Activated CD8-positive, alpha-beta T cell treated with anti-CD3 and anti-CD28 coated beads for 36 hours (primary cell): ENCODE measurements at regions not wholly inside any gene's neighbourhood (a gene's known extent, or its start where the extent isn't known, plus 50 kb on each side); places are given as distances from the start of the nearest gene placed in this dataset.

Experiments
- ATAC-seq: fragments of 200-7000 bp; cut with Tn5 transposase; one replicate; pipeline ENCODE4 v1.10.0; 2021; ENCODE audit warnings: mild to moderate bottlenecking, moderate library complexity
- CTCF ChIA-PET: fragments of 350-600 bp; sonication (Branson Sonifier 250); formaldehyde crosslinking; loops from one replicate; lab custom pipeline; 2021; ENCODE audit warnings: antibody characterized with exemption; lab: Charles Lee
- POLR2A ChIA-PET: fragments of 350-600 bp; sonication (Branson Sonifier 250); formaldehyde crosslinking; loops from one replicate; lab custom pipeline; 2021; ENCODE audit warnings: antibody characterized with exemption; lab: Charles Lee
- DNase-seq: peaks from one replicate; pipeline ENCODE4 v3.0.0-alpha.2; 2020
- H3K27ac Mint-ChIP-seq: one replicate; pipeline ENCODE4 v1.8.0; 2021; ENCODE audit warnings: mild to moderate bottlenecking, mixed read lengths
- H3K27me3 Mint-ChIP-seq: one replicate; pipeline ENCODE4 v1.8.0; 2021; ENCODE audit warnings: mixed read lengths
- H3K36me3 Mint-ChIP-seq: one replicate; pipeline ENCODE4 v1.8.0; 2021; ENCODE audit warnings: low read depth, mixed read lengths
- H3K4me1 Mint-ChIP-seq: one replicate; pipeline ENCODE4 v1.8.0; 2021; ENCODE audit warnings: low read depth, mixed read lengths
- H3K4me3 Mint-ChIP-seq: one replicate; pipeline ENCODE4 v1.8.0; 2021; ENCODE audit warnings: mild to moderate bottlenecking, moderate library complexity, mixed read lengths
- H3K9me3 Mint-ChIP-seq: one replicate; pipeline ENCODE4 v1.8.0; 2021; ENCODE audit warnings: mixed read lengths
- intact Hi-C: fragments of 100-400 bp; cut with micrococcal nuclease; formaldehyde crosslinking; loops from one replicate; pipeline ENCODE4 v1.10.0; 2022
- TF ChIP-seq, protein P1 (sequence below): fragments of 200-600 bp; IDR thresholded peaks from one replicate; pipeline ENCODE4 v1.8.0; 2022; ENCODE audit warnings: antibody characterized with exemption, mild to moderate bottlenecking

DNA sequence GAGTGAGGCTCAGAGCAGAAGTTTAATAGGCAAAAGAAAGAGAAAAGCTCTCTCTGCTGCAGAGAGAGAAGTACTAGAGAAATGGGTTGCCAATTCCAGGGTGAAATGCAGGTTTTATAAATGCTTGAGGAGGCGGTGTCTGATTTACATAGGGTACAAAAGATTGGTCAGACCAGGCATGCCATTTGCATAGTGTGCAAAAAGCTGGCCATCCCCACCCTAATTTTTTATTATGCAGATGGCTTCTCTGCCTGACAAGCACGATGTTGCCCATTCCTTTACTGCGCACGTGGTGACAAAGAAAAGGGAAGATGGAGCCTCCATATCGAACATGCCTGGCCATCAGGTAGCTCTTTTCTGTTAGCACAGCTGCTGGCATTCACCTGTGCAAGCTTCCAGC, 209.3 kb upstream of the PPFIA2 start:
- ChIA-PET POLR2A (no interaction called here), CTCF (no interaction called here)
- no peaks in the 10 kb centered on the region for H3K27me3 Mint-ChIP-seq
- H3K9me3 Mint-ChIP-seq, result no peaks in the 10 kb centered on the region
- H3K27ac Mint-ChIP-seq, result no peak overlapping the region
- intact Hi-C loops, result no loop called here
- H3K4me1 Mint-ChIP-seq, result no peaks in the 10 kb centered on the region
- no peak for ATAC-seq
- no peak for DNase-seq
- no peaks in the 10 kb centered on the region for H3K36me3 Mint-ChIP-seq
- TF ChIP-seq, protein P1, sequence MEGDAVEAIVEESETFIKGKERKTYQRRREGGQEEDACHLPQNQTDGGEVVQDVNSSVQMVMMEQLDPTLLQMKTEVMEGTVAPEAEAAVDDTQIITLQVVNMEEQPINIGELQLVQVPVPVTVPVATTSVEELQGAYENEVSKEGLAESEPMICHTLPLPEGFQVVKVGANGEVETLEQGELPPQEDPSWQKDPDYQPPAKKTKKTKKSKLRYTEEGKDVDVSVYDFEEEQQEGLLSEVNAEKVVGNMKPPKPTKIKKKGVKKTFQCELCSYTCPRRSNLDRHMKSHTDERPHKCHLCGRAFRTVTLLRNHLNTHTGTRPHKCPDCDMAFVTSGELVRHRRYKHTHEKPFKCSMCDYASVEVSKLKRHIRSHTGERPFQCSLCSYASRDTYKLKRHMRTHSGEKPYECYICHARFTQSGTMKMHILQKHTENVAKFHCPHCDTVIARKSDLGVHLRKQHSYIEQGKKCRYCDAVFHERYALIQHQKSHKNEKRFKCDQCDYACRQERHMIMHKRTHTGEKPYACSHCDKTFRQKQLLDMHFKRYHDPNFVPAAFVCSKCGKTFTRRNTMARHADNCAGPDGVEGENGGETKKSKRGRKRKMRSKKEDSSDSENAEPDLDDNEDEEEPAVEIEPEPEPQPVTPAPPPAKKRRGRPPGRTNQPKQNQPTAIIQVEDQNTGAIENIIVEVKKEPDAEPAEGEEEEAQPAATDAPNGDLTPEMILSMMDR, result no peak
- H3K4me3 Mint-ChIP-seq, result no peak overlapping the region

- Mint-ChIP-seq H3K27me3 (no peaks in the 10 kb centered on the region), H3K36me3 (no peaks in the 10 kb centered on the region), H3K27ac (no peak overlapping the region), H3K4me3 (no peak overlapping the region), H3K9me3 (no peaks in the 10 kb centered on the region), H3K4me1 (no peaks in the 10 kb centered on the region)
- TF ChIP-seq, protein P1, result no peak
- ATAC-seq (no peak), DNase-seq (no peak)
- CTCF ChIA-PET, result no interaction called here
- intact Hi-C loops, result no loop called here
- POLR2A ChIA-PET, result no interaction called here
These were observed 204.5 kb upstream of the PPFIA2 start for GRCh38 chr12:81963636-81964035.

DNA sequence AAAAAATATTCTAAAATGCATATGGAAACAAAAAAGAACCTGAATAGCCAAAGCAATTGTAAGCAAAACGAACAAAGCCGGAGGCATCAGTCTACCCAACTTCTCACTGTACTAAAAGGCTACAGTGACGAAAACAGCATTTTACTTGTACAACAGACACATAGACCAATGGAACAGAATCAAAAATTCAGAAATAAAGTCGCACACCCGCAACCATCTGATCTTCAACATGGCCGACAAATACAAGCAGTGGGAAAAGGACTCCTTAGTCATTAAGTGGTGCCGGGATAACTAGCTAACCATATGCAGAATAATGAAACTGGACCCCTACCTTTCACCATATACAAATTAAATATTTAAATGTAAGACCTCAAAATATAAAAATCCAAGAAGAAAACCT, 203.9 kb upstream of the PPFIA2 start:
- Mint-ChIP-seq H3K27ac (no peak overlapping the region), H3K4me1 (no peaks in the 10 kb centered on the region), H3K36me3 (no peaks in the 10 kb centered on the region), H3K9me3 (no peaks in the 10 kb centered on the region), H3K27me3 (no peaks in the 10 kb centered on the region), H3K4me3 (no peak overlapping the region)
- POLR2A ChIA-PET, result no interaction called here
- ATAC-seq (no peak), DNase-seq (no peak)
- CTCF ChIA-PET, result interaction anchor here (1.1 to 1.4 kb wide), 2 partner anchors 30 to 81 kb away, joined by 3 to 6 read pairs; no protein-coding TSS in a partner anchor
- TF ChIP-seq, protein P1, result no peak
- intact Hi-C loops, result no loop called here

GRCh38 chr12:81962126-81962856, 203.1 kb upstream of the PPFIA2 start:
- Mint-ChIP-seq H3K36me3 (no peaks in the 10 kb centered on the region), H3K4me3 (no peak overlapping the region), H3K27me3 (no peaks in the 10 kb centered on the region), H3K27ac (no peak overlapping the region), H3K4me1 (no peaks in the 10 kb centered on the region), H3K9me3 (no peaks in the 10 kb centered on the region)
- ChIA-PET POLR2A (no interaction called here), CTCF (interaction anchor here (1.1 to 1.4 kb wide), 2 partner anchors 30 to 80 kb away, joined by 3 to 6 read pairs; no protein-coding TSS in a partner anchor)
- DNase-seq, result no peak
- ATAC-seq, result no peak
- intact Hi-C loops, result no loop called here
- TF ChIP-seq, protein P1, result no peak

DNA sequence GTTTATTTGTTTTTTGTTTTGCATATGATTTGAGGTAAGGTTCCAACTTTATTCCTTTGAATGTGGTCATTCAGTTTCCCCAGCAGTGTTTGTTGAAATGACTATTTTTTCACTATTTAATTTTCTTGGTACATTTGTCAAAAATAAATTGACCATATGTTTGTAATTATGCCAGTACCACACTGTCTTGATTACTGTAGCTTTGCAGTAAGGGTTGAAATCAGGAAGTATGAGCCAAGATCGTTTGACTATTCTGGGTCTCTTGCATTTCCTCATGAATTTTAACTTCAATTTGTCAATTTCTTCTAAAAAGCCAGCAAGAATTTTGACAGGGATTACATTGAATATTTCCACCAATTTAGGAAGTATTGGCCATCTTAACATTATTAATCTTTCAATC, 199.3 kb upstream of the PPFIA2 start:
- intact Hi-C loops, result no loop called here
- DNase-seq (no peak), ATAC-seq (no peak)
- TF ChIP-seq, protein P1, result no peak
- ChIA-PET POLR2A (no interaction called here), CTCF (no interaction called here)
- Mint-ChIP-seq H3K27ac (no peak overlapping the region), H3K36me3 (no peaks in the 10 kb centered on the region), H3K4me1 (peaks cover 13% of the 10 kb centered on the region), H3K9me3 (no peaks in the 10 kb centered on the region), H3K27me3 (no peaks in the 10 kb centered on the region), H3K4me3 (no peak overlapping the region)
